A673 (cell line): ENCODE measurements at regions not wholly inside any gene's neighbourhood (a gene's known extent, or its start where the extent isn't known, plus 50 kb on each side); places are given as distances from the start of the nearest gene placed in this dataset.
A peak's percentile ranks its signal among the peaks of the same experiment; 100 is the strongest.

ENCODE experiments used
- BruUV-seq: library from RNA; stranded (reverse); fragments of 400-500 nt; replicated peaks from 2 replicates; lab custom pipeline; 2021; lab: Mats Ljungman, UMichigan
- CTCF ChIA-PET: fragments of 300-600 bp; sonication (Branson Sonifier 250); formaldehyde crosslinking; loops from one replicate; lab custom pipeline; 2022; ENCODE audit warnings: antibody characterized with exemption; lab: Charles Lee
- POLR2A ChIA-PET: fragments of 300-600 bp; sonication (Branson Sonifier 250); formaldehyde crosslinking; loops from one replicate; lab custom pipeline; 2022; ENCODE audit warnings: antibody characterized with exemption; ENCODE audit not compliant: low non-redundant PET; lab: Charles Lee
- DNase-seq: peaks from one replicate; pipeline ENCODE4 v3.0.0-alpha.2; 2015; ENCODE audit warnings: low spot score
- H3K27ac ChIP-seq: fragments of 200-600 bp; sonication (generic); 2 replicates; pipeline ENCODE4 v1.5.1; 2016; ENCODE audit warnings: mixed run types, low read depth, mild to moderate bottlenecking, mixed read lengths, antibody characterized with exemption, low read length; ENCODE audit not compliant: poor library complexity, severe bottlenecking
- H3K27me3 ChIP-seq: fragments of 200-600 bp; sonication (generic); replicated peaks from 2 replicates; pipeline ENCODE4 v1.6.1; 2017; ENCODE audit warnings: mixed run types, low read depth, mild to moderate bottlenecking, mixed read lengths, antibody characterized with exemption, low read length; ENCODE audit not compliant: insufficient read depth, poor library complexity
- H3K36me3 ChIP-seq: fragments of 200-600 bp; sonication (generic); 2 replicates; pipeline ENCODE4 v1.6.1; 2016; ENCODE audit warnings: mixed run types, mild to moderate bottlenecking, mixed read lengths, antibody characterized with exemption, low read length; ENCODE audit not compliant: insufficient read depth, poor library complexity, severe bottlenecking
- H3K4me1 ChIP-seq: fragments of 200-600 bp; sonication (generic); 2 replicates; pipeline ENCODE4 v1.6.1; 2017; ENCODE audit warnings: mixed run types, mild to moderate bottlenecking, mixed read lengths, antibody characterized with exemption, low read length; ENCODE audit not compliant: insufficient read depth, poor library complexity, severe bottlenecking
- H3K4me3 ChIP-seq: fragments of 200-600 bp; sonication (generic); 2 replicates; pipeline ENCODE4 v1.5.1; 2016; ENCODE audit warnings: low read depth, mixed run types, mild to moderate bottlenecking, mixed read lengths, low read length; ENCODE audit not compliant: poor library complexity, severe bottlenecking
- H3K9me3 ChIP-seq: fragments of 200-600 bp; sonication (generic); 2 replicates; pipeline ENCODE4 v1.6.1; 2016; ENCODE audit warnings: mixed run types, low read depth, mild to moderate bottlenecking, mixed read lengths, antibody characterized with exemption, low read length; ENCODE audit not compliant: poor library complexity, severe bottlenecking
- CTCF ChIP-seq: fragments of 300-800, 200-600 bp; sonication (generic); conservative IDR thresholded peaks from 2 replicates; pipeline ENCODE4 v1.5.1; 2017; ENCODE audit warnings: low read depth, mild to moderate bottlenecking, antibody characterized with exemption, low read length, moderate library complexity, mixed read lengths
- EZH2 ChIP-seq: fragments of 200-600 bp; sonication (generic); IDR thresholded peaks from 2 replicates; pipeline ENCODE4 v1.6.1; 2017; ENCODE audit warnings: borderline replicate concordance, low read depth, mild to moderate bottlenecking, mixed read lengths, antibody characterized with exemption, low read length; ENCODE audit not compliant: poor library complexity, severe bottlenecking
- intact Hi-C: fragments of 100-400 bp; cut with micrococcal nuclease; formaldehyde crosslinking; loops from one replicate; pipeline ENCODE4 v1.10.0; 2022; ENCODE audit not compliant: unreplicated experiment

GRCh38 chr14:97523936-97524335 is 726.8 kb downstream of the VRK1 start:
- H3K36me3 ChIP-seq, result no peaks in the 10 kb centered on the region
- no peaks in the 10 kb centered on the region for H3K9me3 ChIP-seq
- H3K27ac ChIP-seq, result no peak overlapping the region
- POLR2A ChIA-PET, result no interaction called here
- peak; percentile 78 for DNase-seq
- no TSS peak for BruUV-seq
- no peaks in the 10 kb centered on the region for H3K27me3 ChIP-seq
- intact Hi-C loops, result no loop called here
- TF ChIP-seq EZH2, result no peak
- TF ChIP-seq CTCF, result no peak
- peaks cover 18% of the 10 kb centered on the region for H3K4me1 ChIP-seq
- CTCF ChIA-PET, result no interaction called here
- H3K4me3 ChIP-seq, result no peak overlapping the region

- no peaks in the 10 kb centered on the region for H3K9me3 ChIP-seq
- no peaks in the 10 kb centered on the region for H3K27me3 ChIP-seq
- H3K36me3 ChIP-seq, result no peaks in the 10 kb centered on the region
- H3K27ac ChIP-seq, result peak overlapping the region; percentile 4
- no peak overlapping the region for H3K4me3 ChIP-seq
- ChIA-PET CTCF (no interaction called here), POLR2A (no interaction called here)
- TF ChIP-seq EZH2 (no peak), CTCF (no peak)
- no TSS peak for BruUV-seq
- intact Hi-C loops, result no loop called here
- DNase-seq, result peak; percentile 48
- H3K4me1 ChIP-seq, result peaks cover 18% of the 10 kb centered on the region
Measured at GRCh38 chr14:97524589-97525319, 727.6 kb downstream of the VRK1 start.

- Histone ChIP-seq H3K27ac (no peak overlapping the region), H3K4me3 (no peak overlapping the region), H3K36me3 (no peaks in the 10 kb centered on the region), H3K4me1 (peaks cover 18% of the 10 kb centered on the region), H3K9me3 (no peaks in the 10 kb centered on the region), H3K27me3 (no peaks in the 10 kb centered on the region)
- intact Hi-C loops, result no loop called here
- CTCF ChIA-PET, result no interaction called here
- POLR2A ChIA-PET, result no interaction called here
- no peak for DNase-seq
- BruUV-seq, result no TSS peak
- TF ChIP-seq CTCF, result no peak
- TF ChIP-seq EZH2, result no peak
Measured at GRCh38 chr14:97527993-97528392, 730.8 kb downstream of the VRK1 start.
